HG03039 (cell line): ENCODE measurements at regions not wholly inside any gene's neighbourhood (a gene's known extent, or its start where the extent isn't known, plus 50 kb on each side); places are given as distances from the start of the nearest gene placed in this dataset.
"Not testable (repeated sequence)": the region's sequence is repeated elsewhere in the genome, so short reads cannot be mapped to it uniquely, and the experiment has no call there.

Experiments used
- ATAC-seq: cut with Tn5 transposase; IDR thresholded peaks from one replicate; pipeline ENCODE4 v1.9.1; 2021; ENCODE audit warnings: mild to moderate bottlenecking, moderate library complexity; ENCODE audit not compliant: unreplicated experiment

DNA sequence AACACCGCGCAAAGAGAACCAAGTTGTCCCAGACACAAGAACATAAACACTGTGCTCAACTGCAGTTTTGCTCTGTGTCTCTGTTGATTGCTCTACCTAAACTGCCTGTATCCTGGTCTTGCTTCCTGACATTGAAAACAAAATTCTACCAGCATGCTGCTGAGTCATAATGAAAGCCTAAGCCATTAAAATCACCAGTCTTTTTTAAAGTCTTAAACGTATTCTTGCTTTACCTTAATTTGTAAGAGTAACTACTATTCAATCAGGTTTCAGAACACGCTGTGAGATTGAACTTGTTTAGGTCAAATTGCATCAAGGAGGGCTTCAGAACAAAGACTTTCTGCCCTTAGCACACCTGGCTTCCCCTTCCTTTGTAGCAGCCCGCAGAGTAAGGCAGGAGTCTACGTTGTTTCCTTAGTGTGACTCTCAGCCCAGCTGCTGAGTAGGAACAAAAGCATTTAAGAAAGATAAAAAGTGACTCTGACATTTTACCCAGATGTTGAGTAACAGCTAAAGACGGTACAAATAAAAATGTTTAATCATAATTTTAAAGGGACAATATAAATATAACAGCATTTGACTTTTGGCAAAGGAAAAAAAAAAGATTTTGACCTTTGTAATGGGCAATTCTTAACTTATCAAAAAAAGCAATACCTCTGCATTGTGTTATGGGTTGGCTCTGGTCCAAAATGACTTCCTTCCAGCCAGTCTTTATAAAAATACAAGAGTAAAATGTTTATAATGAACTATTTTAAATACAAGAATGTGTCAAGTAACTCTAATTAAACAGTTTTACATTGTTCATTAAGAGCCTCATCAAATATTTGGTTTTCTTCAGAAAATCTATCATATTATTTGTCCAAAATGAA is 186.9 kb upstream of the ADGRL4 start:
- ATAC-seq, result peak; percentile 40

DNA sequence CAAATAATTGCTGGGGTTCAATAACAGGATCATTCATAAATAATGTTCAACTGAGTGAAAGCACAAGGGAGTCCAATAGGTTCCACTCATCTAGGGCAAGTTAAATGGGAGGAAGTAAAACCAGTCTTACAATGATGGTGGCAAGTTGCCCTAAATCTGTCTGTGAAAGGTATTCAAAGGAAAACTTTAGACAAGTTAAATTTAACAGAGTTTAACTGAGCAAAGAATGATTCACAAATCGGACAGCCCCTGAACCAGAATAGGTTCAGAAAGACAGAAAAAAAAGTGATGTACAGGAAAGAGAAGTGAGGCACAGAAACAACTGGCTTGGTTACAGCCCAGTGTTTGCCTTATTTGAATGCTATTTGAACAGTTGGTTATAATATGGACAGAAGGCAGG is 183.5 kb upstream of the ADGRL4 start:
- peak; percentile 45 for ATAC-seq

DNA sequence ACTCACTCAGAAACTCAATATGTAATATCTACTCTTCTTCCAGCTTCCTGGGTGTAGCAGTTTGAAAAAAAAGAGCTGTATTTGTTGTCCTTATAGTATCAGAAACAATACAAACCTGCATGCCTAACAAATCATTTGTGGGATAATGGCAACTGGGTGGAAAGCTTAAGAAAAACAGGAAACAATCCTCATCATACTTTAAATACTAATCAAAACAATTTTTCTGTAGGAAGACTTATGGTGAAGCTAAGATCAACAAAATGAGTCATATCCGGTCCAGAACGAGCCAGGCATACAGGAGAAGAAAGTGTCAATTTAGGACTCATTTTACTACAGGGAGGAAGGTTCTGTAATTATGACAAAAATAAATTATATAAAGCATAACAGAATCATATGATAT is 181.8 kb upstream of the ADGRL4 start:
- no peak for ATAC-seq

DNA sequence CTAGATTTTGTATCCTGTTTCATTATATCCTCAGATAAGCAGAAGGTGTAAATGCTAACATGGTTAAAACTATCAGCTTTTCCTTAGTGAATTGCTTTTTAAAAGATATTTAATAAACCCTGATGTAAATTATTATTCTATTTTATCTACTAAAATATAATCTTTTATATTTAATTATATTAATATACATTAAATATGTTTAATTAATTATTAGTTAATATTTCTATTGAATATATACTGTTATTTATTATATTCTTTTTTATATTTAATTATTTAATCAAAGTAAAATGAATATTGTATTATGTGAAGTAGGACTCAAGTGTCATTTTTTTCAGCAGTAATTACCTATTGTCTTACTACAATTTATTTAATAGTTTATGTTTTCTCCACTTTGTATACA is 179.7 kb upstream of the ADGRL4 start:
- ATAC-seq, result no peak

DNA sequence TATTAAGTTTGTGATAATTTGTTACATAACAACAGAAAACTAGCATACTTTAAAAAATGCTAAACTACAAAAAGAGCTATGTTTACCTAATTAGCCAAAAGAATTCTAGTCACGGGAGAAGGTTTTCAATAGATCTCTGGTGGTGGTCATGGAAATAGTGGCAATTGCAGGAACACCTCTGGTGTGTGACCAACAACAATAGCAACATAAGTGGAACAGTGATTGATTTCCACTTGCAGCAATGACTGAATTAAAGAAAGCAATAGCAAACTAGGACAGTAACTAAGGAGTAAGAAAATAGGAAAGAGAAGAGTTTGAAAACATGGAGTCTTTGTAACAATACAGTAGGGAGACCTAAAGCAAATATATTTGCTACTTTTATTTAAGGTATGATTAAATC is 171.3 kb upstream of the ADGRL4 start:
- ATAC-seq, result no peak

DNA sequence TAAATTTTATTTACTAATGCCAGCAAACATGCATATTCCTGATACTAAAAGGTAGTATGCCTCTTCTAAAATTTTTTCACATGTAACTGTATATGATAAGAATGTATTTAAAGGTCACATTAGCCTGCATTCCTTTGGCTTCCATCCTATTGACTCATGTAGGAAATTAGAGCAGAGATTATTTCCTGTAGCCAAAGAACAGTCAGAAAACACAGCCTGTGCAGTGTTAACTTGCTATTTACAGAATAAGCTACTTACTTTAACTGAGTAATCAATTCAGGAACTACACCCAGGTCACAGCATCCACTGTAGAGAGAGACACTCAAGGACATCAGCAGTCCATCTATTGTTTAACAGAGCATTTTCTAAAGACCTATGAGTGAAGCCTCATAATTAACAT is 154.5 kb upstream of the ADGRL4 start:
- ATAC-seq, result no peak

DNA sequence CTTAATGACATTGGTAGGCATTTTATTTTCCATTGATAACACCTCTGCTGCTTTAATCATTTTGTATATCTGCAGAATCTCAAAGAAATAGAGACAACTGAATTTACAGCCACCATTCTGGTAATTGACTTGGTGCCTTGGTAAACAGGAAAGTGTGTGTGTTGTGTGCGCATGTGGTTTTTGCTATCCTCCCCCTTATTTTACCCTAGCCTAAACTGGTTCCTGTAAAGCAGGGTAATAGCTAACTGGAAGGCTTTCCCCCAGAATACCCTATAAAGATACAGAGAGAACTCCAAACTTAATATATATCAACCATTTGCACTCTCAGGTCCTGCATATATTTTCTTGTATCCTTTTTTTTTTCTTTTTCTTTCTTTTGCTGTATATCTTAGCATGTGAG is 149.5 kb upstream of the ADGRL4 start:
- ATAC-seq, result no peak

DNA sequence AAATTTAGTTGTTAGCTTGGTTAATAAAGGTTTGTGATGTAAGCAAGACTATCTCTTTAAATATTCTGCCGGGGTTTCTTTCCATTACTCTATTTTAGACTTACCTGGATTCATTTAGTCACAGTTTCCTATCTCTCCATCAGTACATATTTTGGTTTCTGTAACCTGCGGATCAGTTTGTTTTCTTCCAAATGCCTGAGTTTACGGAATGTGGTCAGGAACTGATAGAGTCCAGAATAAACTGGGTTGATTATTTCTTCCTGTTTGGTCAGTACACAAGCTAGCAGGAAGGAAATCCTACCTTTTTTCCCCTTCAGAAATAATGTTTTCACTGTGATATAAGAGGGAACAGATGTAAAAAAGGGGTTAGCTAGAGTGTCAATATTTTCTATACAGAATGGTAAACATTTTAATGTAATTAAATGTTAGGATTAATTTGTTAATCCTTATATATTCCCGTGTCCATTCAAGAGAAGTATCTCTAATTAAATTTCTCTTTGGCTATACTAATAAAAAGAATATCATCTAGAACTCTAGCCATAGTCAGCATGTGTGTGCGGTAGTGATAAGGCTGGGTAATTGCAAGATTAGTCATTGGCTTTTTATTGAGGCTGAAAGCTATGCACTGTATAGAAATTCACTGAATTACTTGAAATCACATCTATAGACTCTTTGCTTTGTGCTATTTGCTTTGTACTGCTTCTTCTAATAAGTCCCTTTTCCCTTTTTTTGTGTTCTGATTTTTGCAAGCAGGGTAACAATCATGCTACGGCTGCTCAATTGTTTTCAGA is 144.7 kb upstream of the ADGRL4 start:
- no peak for ATAC-seq

DNA sequence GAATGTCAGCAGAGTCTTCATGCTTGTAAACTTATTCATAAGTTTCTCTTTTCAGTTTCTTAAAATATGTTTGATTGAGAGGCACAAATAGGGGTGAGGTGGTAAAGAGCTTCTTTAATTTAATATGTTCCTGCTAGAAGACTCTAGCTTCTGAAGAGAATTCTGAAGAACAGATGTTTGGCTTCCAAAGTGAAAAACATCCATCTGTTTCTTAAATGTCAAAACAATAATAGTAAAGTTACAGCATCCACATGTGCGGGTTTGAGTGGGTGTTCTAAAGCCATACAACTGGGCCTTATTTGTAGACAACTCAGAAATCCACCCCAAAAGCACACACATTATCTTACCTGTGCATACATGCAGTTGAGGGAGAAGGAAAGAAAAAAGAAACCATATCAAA is 144.0 kb upstream of the ADGRL4 start:
- no peak for ATAC-seq

DNA sequence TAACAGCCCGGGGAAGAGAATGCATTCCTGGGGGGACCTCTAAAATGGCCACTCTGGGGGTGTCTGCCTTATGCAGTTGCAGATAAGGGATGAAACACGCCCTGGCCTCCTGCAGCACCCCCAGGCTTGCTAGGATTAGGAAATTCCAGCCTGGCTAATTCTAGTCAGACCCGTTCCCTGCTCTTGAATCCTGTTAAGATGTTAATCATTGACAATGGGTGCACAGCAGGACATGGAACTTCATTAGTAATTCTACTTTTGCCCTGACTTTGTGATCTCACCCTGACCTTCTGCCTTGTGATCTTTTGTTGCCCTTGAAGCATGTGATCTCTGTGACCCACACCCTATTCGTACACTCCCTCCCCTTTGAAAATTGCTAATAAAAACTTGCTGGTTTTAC is 131.7 kb upstream of the ADGRL4 start:
- ATAC-seq, result not testable (repeated sequence)

DNA sequence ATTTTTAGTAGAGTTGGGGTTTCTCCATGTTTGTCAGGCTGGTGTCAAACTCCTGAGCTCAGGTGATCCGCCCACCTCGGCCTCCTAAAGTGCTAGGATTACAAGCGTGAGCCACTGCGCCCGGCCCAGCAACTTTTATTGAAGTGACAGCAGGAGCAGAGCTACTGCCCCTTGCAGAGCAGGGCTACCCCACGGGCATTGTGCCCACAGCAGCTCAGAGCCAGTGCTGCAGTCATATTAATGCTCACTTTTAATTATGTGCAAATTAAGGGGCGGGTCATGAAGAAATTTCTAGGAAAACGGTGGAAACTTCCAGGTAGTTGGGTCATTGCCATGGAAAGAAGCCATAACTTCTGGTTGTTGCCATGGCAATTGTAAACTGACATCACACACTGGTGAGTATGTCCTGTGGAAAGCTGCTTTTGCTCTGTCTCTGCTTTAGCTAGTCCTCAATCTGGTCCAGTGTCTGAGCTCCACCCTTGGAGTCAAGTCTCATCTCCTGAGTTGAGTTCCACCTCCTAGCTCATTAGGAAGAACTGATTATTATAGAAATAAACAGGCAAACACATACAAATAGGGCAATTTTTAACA is 127.3 kb upstream of the ADGRL4 start:
- no peak for ATAC-seq

DNA sequence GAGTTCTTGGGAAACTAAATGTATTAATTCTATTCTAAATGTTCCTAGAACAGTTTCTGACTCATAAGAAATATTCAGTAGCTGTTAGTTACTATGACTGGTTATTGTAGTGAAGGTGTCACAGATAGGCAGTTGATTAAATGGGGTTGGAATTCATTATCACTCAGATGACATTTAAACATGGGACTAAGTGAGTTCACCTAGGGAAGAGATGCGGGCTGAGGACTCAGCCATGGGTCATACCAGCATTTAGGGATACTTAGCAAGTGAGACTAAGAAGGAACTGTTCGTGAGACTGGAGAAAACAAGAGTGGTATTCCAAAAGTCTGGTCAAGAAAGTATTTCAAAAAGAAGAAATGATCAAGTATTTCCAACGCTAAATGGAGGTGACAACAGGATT is 125.1 kb upstream of the ADGRL4 start:
- no peak for ATAC-seq

DNA sequence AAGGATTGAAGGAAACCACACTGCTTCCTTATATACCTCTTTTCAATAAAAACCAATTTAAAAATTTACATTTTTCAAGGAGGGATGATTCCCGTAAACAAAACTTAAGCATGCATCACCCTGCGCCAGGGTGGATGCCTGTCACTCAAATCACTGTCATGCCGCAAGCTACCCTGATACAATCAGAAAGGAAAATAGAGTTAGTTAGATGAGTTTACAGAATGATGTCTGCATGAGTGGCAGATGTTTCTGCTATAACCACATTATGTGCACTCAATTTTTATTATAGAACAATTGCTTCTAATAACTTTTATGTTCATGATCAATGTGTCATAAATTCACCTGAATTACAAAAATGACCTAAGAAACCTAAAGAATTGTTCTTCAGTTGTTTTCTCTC is 123.4 kb upstream of the ADGRL4 start:
- no peak for ATAC-seq

DNA sequence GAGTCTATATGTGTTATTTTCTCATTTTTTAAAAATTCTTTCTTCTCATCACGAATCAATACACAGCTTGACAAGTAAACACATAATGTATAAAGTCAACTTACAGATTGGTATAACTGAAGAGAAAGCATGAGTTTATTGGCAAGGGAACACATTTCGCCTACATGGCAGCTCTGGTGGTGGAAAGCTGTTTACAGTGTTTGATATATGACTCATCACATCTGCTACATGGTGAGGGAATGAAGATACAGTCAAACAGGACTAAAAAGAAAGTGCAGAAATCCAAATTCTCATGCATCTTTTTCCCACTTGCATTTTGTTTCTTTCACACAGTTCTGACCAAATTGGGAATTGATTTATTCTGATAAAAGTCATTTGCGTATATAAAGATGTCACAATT is 122.2 kb upstream of the ADGRL4 start:
- ATAC-seq, result no peak

DNA sequence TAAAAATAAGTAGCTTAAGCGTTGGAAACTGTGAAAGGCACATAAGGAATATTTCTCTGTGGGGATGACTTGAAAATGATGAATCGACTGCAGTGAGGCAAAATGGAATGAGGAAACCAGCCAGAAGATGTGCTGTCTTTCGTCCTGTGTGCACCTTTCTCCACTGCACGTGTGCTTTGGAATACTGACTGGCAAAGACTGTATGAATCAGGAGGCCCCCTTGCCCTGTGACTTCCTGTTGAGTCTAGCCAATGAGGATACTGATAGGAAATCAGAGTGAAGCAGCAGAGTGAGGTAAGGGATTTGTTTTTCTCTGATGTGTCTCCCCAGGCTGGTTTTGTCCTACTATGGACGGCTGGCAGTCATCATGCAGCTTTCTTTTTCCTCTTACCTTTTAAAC is 118.2 kb upstream of the ADGRL4 start:
- no peak for ATAC-seq

DNA sequence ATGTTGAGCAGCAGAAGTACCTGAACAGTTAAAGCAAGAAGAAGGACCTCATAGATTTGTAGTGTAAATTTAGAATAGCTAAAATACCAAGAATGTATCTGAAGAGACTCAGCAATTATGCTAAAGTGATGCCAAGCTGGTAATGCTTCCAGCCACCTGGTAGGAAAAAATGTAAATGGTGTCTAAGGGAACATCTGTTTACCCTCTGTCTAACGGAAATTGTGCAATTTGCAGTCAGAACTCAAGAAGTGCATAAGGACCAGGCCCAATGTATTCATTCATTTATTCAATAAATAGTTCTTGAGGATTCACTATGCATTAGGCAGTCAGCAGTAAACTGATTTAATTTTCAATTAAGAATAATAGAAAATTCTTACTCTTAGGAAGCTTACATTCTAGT is 116.0 kb upstream of the ADGRL4 start:
- no peak for ATAC-seq

DNA sequence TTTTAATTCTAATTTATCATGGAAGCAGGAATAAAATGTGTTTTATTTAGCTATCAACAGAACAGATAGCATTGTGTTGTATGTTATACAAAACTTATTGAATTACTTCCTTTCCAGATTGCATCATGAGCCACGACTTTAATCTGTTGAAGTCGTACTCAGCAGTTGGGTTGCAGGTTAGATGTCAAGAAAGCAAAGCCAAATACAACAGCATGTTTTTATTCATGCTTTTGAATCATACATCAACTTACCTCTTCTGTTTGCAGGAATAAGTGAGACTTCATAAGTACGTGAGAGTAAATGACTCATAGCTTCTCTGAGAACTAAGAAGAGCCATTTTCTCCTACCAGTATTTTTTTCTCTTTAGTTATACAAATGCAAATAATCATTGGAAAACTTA is 110.8 kb upstream of the ADGRL4 start:
- no peak for ATAC-seq

DNA sequence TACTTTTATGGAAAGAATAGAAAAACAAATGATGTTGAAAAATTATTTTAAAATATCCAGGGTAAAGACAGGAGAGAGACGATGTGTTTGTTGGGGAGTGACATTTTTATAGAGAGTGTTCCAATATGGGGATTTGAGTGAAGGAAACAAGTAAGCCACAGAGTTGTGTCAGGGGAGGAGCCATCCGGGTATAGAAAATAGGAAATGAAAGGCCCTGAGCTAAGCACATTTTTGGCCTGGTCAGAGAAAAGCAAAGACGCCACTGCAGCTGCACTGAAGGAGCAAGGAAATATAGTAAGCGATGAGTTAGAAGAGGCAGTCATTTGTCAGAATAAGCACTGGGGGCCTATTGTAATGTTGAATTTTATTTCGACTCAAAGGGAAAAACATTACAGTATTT is 107.3 kb upstream of the ADGRL4 start:
- ATAC-seq, result no peak

DNA sequence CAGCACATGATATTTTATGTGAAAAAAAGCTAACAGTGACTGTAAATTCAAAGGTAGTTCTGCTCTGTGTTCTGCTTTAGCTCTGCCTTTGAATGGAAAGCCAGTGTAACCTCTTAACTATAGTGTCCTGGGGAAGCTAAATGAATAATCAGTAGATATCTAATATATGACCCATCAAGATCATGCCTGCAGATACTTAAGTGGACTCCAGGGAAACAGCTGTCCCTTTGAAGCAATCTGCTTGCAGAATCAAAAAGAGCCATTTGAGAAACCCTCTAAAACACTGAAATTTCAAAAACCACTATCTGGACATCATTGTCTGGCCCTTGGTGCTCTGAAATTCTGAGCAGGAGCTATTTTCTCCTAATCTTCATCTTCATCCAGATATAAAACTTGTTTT is 104.2 kb upstream of the ADGRL4 start:
- ATAC-seq, result no peak

DNA sequence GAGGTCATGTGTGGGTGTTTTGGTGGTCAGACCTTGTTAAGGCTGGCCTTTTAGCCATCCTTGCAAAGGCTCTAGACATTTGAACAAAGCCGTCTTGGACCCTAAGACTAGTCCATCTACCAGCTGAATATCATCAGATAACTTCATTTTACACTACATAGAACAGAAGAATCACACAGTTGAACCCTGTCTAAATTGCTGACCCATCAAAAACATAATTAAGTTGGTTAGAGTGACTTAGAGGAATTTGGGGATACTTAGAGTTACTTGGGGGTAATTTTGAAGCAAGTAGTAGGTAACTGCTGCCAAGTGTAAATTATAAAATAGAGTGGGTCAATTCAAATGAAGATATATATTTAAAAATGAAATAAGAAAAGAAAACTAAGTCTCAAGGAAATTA is 102.9 kb upstream of the ADGRL4 start:
- no peak for ATAC-seq

DNA sequence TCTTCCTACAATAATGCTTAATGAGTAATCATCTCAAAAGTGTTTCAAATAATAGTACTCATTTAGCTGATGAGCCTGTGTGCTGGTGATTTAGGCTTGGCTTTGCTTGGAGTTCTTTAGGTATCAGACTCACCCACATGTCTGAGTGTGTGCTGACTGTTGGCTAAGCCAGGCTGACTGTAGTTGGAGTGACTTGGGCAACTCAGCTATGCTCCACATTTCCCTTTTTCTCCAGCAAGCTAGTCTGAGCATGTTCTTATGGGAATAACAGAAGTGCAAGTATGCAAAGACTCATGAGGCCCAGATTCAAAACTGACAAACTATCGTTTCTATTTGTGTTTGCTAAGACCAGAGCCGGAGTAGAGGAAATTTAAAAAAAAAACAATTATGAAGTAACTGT is 99.0 kb upstream of the ADGRL4 start:
- no peak for ATAC-seq

DNA sequence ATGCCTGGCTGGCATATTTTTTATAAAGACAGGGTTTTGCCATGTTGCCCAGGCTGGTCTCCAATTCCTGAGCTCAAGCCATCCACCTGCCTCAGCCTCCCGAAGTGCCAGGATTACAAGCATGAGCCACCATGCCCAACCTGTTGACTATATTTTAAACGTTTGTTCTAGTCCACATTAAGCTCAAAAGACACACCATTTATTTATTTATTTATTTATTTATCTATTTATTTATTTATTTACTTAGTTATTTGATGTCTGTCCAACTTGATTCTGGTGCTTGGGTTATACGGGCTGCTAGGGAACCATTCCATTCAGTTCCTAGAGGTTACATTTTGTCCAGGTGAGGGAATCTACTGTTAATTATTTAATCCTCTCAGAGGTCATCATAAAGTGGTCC is 98.1 kb upstream of the ADGRL4 start:
- ATAC-seq, result no peak
